Left renal cortex interstitium (tissue), 4 donors: ENCODE measurements at regions not wholly inside any gene's neighbourhood (a gene's known extent, or its start where the extent isn't known, plus 50 kb on each side); places are given as distances from the start of the nearest gene placed in this dataset.
A peak's percentile ranks its signal among the peaks of the same experiment; 100 is the strongest.

Experiments
- DNase-seq, 4 donors: peaks; one replicate each; pipeline ENCODE4 v3.0.0-alpha.2; 2013; ENCODE audit warnings: low read depth in 4 of 4, low spot score in 2 of 4, missing footprints in 1 of 4

DNA sequence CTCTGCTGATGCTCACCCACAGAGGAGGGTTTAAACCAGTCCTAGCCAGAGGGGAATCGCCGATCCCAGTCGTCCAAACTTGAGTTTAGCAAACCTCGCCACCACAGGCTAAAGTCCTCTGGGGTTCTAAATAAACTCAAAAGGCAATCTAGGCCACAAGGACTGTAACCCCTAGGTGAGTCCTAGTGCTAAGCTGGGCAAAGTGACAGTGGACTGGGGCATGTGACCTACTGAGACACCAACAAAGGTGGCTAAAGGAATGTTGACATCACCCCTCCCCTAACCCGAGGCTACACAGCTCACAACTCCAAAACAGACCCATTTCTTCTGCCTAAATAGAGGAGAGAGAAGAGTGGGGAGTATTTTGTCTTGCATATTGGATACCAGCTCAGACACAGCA lies 142.8 kb upstream of the PRDX4 start:
- DNase-seq = no peak

DNA sequence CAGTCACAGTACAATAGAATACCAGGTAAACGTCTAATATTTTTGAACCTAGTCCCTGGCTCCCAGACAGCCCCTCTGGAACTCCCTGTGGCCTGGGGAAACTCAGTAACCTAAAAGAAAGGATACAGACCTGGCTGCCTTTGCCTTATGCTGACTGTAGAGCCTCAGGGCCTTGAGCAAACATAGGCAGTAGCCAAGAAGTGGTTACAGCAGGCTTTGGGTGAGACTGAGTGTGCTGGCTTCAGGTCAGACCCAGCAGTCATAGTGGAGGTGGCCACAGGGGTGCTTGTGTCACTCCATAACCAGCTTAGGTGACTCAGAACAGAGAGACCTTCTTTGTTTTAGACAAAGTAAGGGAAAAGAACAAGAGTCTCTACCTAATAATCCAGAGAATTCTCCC lies 141.8 kb upstream of the PRDX4 start:
- DNase-seq = no peak

DNA sequence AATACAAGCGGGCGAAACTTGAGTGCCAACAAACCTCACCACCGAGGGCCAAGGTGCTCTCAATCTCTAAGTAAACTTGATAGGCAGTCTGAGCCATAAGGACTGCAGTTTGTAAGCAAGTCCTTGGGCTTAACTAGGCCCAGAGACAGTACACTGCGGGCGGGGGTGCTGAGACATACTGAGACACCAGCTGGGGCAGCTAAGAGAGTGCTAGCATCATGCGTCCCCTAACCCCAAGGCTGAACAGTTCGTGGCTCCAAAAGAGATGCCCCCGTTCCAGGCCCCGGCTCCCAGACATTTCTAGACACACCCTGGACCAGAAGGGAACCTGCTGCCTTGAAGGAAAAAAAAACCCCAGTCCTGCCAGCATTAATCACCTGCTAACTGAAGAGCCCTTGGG lies 126.8 kb upstream of the PRDX4 start:
- no peak for DNase-seq

DNA sequence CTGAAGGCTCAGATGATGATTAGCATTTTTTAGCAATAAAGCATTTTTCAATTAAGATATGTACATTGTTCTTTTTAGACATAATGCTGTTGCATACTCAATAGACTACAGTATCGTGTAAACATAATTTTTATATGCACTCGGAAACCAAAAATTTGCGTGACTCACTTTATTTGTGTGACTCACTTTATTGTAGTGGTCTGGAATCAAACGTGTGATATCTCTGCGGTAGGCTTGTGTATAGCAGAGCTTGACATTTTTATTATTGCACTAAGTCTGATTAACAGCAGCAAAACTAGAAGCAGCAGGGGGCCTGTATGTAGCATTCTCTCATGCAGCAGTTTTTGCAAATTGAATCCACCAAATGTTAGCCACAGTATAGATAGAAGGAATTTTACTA lies 119.1 kb upstream of the PRDX4 start:
- DNase-seq = no peak

DNA sequence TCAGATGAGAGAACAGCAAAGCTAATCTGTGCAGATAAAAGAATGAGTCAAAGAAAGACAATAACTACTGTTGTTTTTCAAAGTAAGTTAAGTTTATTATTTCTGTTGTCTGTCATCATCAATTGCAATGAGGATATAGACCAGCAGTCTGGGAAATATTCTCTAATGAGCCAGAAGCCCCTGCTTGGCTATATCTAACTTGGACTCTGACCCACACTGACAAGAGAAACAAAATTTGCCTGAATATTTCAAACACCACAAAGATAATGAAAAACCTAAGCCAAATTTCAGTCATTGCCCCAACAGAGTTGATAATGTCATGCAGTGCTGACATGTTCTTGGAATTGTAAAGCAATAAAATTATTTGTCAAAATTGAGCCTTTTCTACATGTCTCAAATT lies 115.0 kb upstream of the PRDX4 start:
- DNase-seq = no peak

DNA sequence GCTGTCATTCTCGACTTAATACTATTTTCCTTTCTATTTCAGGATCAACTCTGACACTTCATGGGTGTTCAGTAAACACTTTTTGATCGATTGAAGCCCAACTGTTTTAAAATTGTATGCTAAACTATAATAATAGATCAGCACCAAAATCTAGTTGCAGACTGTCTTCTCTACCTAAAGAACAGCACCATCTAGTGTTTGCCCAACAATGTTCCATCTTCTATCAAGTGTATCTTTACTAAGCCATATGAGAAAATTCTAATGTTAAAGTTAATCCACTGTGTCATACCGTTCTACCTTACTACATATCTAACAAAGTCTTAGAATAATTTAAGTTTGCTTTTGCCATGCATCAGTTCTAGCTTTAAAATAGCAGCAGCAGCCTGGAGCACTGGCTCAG lies 113.0 kb upstream of the PRDX4 start:
- peak in 1 of 4 donors; percentile 2 for DNase-seq

DNA sequence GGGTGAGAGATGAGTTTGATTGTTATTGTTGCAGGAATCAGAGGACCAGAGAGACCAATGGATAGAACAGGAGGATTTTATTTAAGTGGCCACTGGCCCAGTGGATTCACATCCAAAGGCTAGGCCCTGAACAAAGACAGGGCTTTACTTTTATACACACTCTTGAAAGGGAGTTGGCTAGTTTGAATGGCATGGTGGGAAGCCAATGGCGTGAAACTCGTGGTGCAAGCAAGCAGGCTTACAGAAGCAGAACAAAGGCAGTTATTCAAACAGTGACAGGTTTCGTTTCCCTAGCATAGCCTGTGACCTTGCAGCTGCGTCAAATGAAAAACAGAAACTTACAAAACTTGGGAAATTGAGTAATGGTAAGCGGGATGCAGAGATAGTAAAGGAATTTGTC lies 110.2 kb upstream of the PRDX4 start:
- no peak for DNase-seq

DNA sequence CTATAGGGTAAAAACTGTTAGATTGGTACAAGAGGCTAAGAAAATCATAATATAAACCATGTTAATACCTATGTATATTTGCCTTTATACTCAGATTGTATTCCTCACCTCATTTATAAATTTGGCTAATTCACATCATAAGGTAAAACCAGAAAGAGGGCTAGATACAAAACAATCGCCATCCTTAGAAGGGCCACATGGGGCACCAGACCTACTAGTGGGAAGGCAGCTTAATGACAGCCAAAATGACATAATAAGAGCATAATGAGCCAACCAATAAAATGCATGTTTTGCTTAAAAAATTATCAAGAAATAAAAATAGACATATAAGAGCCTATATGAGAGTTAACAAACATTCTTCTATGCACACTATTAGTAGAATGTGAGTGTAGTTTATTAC lies 107.3 kb upstream of the PRDX4 start:
- DNase-seq = no peak

DNA sequence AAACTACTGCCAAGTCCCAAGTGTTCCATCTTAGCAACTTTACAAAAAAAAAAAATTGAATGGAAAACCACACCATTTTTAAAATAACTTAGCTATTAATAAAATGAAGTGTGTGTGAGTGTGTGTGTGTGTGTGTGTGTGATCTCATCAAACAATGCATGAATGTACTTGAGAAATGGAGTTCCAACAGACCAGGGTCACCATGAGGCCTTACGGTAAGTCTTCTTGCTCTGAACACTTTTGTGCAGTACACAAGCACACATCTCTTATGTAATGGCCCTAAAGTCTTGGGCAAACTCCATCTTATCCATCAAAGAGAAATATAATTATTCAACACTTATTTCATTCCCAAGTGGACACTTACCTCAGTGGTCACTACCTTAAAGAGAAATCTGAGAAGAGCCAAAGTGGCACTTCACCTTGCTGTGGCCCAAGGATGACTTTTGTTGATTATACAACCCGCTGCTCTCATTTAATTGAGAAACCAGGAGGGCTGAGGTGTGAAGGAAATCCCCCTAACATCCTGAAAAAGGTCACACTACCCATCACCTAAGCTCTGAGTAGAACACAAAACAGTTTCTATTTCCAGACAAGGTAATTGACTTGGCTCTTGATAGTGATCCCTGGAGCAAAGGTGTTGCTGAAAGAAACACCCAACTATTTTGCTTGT lies 96.5 kb upstream of the PRDX4 start:
- no peak for DNase-seq

DNA sequence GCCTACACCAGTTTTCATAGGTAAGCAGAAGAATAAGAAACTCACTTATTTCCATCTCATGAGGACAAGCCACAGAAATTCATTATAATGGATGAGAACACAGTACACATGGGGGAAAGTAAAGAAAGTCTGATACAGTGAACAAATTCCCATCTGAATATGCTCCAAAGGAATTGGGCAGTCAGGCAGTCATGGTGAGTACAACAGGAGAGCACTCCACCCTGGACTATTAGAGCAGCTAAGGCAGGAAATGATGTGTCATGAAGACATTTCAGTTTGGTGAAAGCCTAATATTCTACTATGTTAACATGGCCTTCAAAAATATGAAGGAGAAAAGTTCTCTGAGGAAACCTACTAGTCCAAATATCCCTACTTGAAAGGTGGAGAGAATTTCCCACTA lies 92.0 kb upstream of the PRDX4 start:
- DNase-seq = no peak

DNA sequence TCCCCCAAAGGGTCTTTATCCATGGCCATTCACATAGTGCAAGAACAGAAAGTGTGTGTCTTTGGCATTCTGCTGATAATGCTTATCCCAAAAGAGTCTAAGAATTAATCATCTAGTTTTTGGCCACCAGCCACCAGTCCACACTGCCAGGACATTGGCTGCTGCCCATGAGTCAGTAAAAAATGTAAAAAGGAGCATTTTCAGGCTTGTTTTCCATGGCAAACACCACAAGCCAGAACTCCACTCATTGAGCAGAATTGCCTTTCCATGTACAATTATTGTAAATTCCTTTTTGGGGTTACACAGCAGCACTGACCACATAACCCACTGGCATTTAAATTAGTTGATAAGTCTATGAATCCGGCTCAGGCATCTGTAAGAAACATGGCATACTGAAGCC lies 89.2 kb upstream of the PRDX4 start:
- no peak for DNase-seq

DNA sequence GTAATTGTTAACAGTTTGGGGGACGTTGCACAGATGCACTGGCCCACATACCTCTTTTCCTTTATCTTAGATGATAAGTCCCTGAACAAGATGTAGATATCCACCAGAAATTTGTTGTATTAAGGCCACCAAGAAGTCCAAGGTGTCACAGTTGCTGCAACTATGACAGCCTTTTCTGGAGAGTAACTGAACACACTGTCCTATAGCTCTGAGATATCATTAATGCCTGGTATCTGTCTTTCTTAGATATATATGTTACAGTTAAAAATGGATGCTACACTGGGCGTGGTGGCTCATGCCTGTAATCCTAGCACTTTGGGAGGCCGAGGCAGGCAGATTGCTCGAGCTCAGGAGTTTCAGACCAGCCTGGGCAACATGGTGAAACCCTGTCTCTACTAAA lies 77.8 kb upstream of the PRDX4 start:
- DNase-seq = no peak

DNA sequence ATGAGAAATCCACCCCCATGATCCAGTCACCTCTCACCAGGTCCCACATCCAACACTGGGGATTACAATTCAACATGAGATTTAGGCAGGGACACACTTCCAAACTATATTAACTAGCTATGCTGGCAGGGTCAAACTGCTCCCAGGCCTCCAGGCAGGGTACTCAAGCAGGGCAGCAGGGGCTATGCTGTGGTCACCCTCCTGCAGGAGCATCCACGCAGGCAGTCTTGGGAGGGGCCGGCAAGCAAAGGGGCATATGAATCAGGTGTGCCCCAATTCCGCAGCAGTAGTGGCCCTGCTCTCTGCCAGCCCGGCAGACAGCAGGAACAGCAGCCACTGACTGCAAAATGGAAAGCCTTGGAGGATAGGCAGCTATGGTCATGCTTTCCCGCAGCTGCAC lies 74.6 kb upstream of the PRDX4 start:
- DNase-seq = no peak

DNA sequence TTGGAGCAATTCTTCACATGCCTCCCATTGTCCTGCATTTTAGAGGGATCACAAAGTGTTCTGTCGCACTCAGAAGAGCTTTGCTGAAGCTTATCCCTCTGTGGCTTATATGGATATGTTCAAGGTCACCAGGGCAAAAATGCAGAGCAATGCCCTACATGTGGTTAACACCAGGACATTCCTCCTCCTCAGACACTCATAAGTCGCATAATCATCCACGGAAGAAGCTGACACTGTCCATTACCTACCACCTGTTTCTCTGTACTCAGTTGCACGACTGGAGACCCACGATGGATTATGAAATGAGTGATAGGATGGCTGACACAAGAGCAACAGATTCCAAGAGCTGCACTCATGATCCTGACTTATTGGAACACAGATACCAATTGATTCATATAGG lies 68.7 kb upstream of the PRDX4 start:
- DNase-seq = no peak

DNA sequence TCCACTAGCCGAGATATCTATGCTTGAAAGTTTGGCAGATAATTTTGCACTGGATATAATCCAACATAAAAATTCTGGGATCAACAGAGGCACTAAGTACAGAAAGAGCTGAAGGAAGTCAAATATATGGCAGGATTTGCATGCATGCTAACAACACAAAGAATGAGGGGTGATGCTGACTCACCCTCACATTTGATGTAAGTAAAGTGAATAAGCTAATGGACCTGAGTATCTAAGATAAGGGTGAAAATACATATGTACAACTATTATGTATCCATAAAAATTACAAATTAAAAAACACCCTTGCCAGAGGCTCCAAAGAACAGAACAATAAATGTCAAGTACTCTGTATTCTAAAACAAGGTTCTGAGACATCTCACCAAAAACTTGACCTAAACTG lies 63.8 kb upstream of the PRDX4 start:
- DNase-seq = no peak

DNA sequence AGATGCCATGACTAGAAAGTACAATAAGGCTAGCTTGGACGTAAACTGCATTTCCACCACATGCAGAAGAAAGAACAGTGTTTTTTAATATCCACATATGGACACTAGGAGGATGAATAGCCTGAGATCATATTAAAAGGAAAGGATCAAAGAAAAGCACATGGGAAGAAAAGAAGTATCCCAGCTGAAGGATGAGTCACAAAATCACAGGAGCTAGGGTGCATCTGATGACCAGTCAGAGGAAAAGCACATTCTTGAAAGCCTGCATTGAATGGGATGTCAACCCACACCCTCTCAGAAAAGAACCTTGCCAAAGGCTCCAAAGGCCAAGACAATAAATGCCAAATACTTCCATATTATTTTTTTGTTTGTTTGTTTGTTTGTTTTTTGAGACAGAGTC lies 56.8 kb upstream of the PRDX4 start:
- no peak for DNase-seq

DNA sequence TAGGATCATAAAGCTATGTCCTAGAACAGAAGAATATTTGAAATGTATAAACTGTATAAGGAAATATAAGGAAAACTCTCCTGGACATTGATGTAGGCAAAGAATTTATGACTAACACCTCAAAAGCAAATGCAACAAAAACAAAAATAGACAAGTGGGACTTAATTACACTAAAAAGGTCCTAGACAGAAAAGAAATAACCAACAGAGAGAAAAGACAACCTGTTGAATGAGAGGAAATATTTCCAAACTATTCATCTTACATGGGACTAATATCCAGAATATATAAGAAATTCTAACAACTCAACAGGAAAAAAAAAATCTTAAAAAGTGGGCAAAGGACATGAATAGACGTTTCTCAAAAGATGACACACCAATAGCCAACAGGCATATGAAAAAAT lies 54.4 kb upstream of the PRDX4 start:
- no peak for DNase-seq

DNA sequence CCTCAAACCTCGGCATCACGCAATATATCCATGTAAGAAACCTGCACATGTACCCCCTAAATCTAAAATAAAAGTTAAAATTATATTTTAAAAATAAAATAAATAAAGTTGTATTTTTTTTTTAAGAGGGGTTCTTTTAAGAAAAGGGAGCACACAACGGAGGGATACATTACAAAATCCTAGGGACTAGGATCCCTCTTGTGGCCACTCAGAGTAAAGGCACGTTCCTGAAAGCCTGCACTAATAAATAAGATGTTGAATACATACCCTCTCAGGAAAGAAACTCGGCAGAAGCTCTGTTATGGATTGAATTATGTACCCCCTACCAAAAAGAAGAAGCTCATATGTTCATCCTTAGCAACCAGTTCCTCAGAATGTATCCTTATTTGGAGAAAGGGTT lies 50.9 kb upstream of the PRDX4 start:
- no peak for DNase-seq
